ENCODE measurements at regions not wholly inside any gene's neighbourhood (a gene's known extent, or its start where the extent isn't known, plus 50 kb on each side); places are given as distances from the start of the nearest gene placed in this dataset.

- H3K4me2 ChIP-seq (ENCODE audit: insufficient read depth, low read length, poor library complexity, severe bottlenecking): no peak overlapping the region
- H3K27me3 ChIP-seq (ENCODE audit: control insufficient read depth in 3 of 3, insufficient read depth in 3 of 3, low read depth in 1 of 3, low read length in 3 of 3): no peaks in the 10 kb centered on the region
- H2BK120ac ChIP-seq (ENCODE audit: low read depth, low read length): no peak overlapping the region
- H3K79me1 ChIP-seq (ENCODE audit: low read depth, low read length): no peaks in the 10 kb centered on the region
- H3K9ac ChIP-seq (ENCODE audit: low read depth, low read length, poor library complexity): no peak overlapping the region
- H2AK5ac ChIP-seq (ENCODE audit: low read depth, low read length): no peak overlapping the region
- H3K4me3 ChIP-seq (ENCODE audit: low read length in 2 of 2): no peak overlapping the region
- H3K4ac ChIP-seq (ENCODE audit: low read length): no peak overlapping the region
- H2BK12ac ChIP-seq (ENCODE audit: low read length): no peak overlapping the region
- H4K91ac ChIP-seq (ENCODE audit: low read depth, low read length, poor library complexity): no peak overlapping the region
- no peak overlapping the region for H2AFZ ChIP-seq (ENCODE audit: low read length)
- H3K23ac ChIP-seq (ENCODE audit: low read depth, low read length, poor library complexity): no peak overlapping the region
- no peaks in the 10 kb centered on the region for H3K4me1 ChIP-seq (ENCODE audit: control insufficient read depth in 2 of 2, insufficient read depth in 1 of 2, low read depth in 1 of 2, low read length in 2 of 2)
- H3K9me3 ChIP-seq (replicated peaks in 1 of 2; ENCODE audit: control insufficient read depth in 2 of 2, insufficient read depth in 1 of 2, low read depth in 1 of 2, low read length in 2 of 2): no peaks in the 10 kb centered on the region
- H3K27ac ChIP-seq (replicated peaks; ENCODE audit: low read length): no peak overlapping the region
- no peak for DNase-seq (ENCODE audit: low spot score)
- no peaks in the 10 kb centered on the region for H3K36me3 ChIP-seq (replicated peaks in 1 of 2; ENCODE audit: control insufficient read depth in 2 of 2, insufficient read depth in 2 of 2, low read length in 2 of 2)
- no peak overlapping the region for H3K14ac ChIP-seq (ENCODE audit: low read length)
- H2BK5ac ChIP-seq (ENCODE audit: low read length): no peak overlapping the region
- no peak overlapping the region for H4K8ac ChIP-seq (ENCODE audit: low read depth, low read length)
- H3K18ac ChIP-seq (ENCODE audit: low read length): no peak overlapping the region
- H2BK15ac ChIP-seq (ENCODE audit: low read length): no peak overlapping the region
These were observed 203.8 kb upstream of the CDH7 start for GRCh38 chr18:65547046-65547445.

- DNase-seq (ENCODE audit: low spot score): no peak
- no peak overlapping the region for H3K18ac ChIP-seq (ENCODE audit: low read length)
- no peak overlapping the region for H3K27ac ChIP-seq (replicated peaks; ENCODE audit: low read length)
- no peak overlapping the region for H2BK12ac ChIP-seq (ENCODE audit: low read length)
- no peaks in the 10 kb centered on the region for H3K36me3 ChIP-seq (replicated peaks in 1 of 2; ENCODE audit: control insufficient read depth in 2 of 2, insufficient read depth in 2 of 2, low read length in 2 of 2)
- no peak overlapping the region for H3K4ac ChIP-seq (ENCODE audit: low read length)
- H4K91ac ChIP-seq (ENCODE audit: low read depth, low read length, poor library complexity): no peak overlapping the region
- H3K23ac ChIP-seq (ENCODE audit: low read depth, low read length, poor library complexity): no peak overlapping the region
- no CpG with 5 or more reads among the region's 6 CpGs for WGBS, 2 donors (ENCODE audit: extremely low coverage in 2 of 2, insufficient read length in 2 of 2, insufficient replicate concordance in 1 of 2)
- no peaks in the 10 kb centered on the region for H3K79me1 ChIP-seq (ENCODE audit: low read depth, low read length)
- no peaks in the 10 kb centered on the region for H3K9me3 ChIP-seq (replicated peaks in 1 of 2; ENCODE audit: control insufficient read depth in 2 of 2, insufficient read depth in 1 of 2, low read depth in 1 of 2, low read length in 2 of 2)
- H2BK15ac ChIP-seq (ENCODE audit: low read length): no peak overlapping the region
- H3K4me3 ChIP-seq (ENCODE audit: low read length in 2 of 2): no peak overlapping the region
- no peak overlapping the region for H4K8ac ChIP-seq (ENCODE audit: low read depth, low read length)
- H2BK120ac ChIP-seq (ENCODE audit: low read depth, low read length): no peak overlapping the region
- H3K4me2 ChIP-seq (ENCODE audit: insufficient read depth, low read length, poor library complexity, severe bottlenecking): no peak overlapping the region
- no peak overlapping the region for H2AK5ac ChIP-seq (ENCODE audit: low read depth, low read length)
- no peak overlapping the region for H3K9ac ChIP-seq (ENCODE audit: low read depth, low read length, poor library complexity)
- no peak overlapping the region for H2BK5ac ChIP-seq (ENCODE audit: low read length)
- no peaks in the 10 kb centered on the region for H3K4me1 ChIP-seq (ENCODE audit: control insufficient read depth in 2 of 2, insufficient read depth in 1 of 2, low read depth in 1 of 2, low read length in 2 of 2)
- no peak overlapping the region for H2AFZ ChIP-seq (ENCODE audit: low read length)
- no peaks in the 10 kb centered on the region for H3K27me3 ChIP-seq (ENCODE audit: control insufficient read depth in 3 of 3, insufficient read depth in 3 of 3, low read depth in 1 of 3, low read length in 3 of 3)
- no peak overlapping the region for H3K14ac ChIP-seq (ENCODE audit: low read length)
These were observed 206.1 kb upstream of the CDH7 start for GRCh38 chr18:65544701-65545100.

GRCh38 chr18:65527879-65528633 lies 222.8 kb upstream of the CDH7 start:
- Histone ChIP-seq H3K23ac (ENCODE audit: low read depth, low read length, poor library complexity) (no peak overlapping the region), H3K27me3 (ENCODE audit: control insufficient read depth in 3 of 3, insufficient read depth in 3 of 3, low read depth in 1 of 3, low read length in 3 of 3) (no peaks in the 10 kb centered on the region), H3K18ac (ENCODE audit: low read length) (no peak overlapping the region), H4K8ac (ENCODE audit: low read depth, low read length) (no peak overlapping the region), H2AFZ (ENCODE audit: low read length) (no peak overlapping the region), H2BK120ac (ENCODE audit: low read depth, low read length) (no peak overlapping the region), H3K36me3 (replicated peaks in 1 of 2; ENCODE audit: control insufficient read depth in 2 of 2, insufficient read depth in 2 of 2, low read length in 2 of 2) (no peaks in the 10 kb centered on the region), H2AK5ac (ENCODE audit: low read depth, low read length) (no peak overlapping the region), H3K4me3 (ENCODE audit: low read length in 2 of 2) (no peak overlapping the region), H3K9me3 (replicated peaks in 1 of 2; ENCODE audit: control insufficient read depth in 2 of 2, insufficient read depth in 1 of 2, low read depth in 1 of 2, low read length in 2 of 2) (no peaks in the 10 kb centered on the region), H2BK5ac (ENCODE audit: low read length) (no peak overlapping the region), H2BK15ac (ENCODE audit: low read length) (no peak overlapping the region), H3K4me2 (ENCODE audit: insufficient read depth, low read length, poor library complexity, severe bottlenecking) (no peak overlapping the region), H3K14ac (ENCODE audit: low read length) (no peak overlapping the region), H4K91ac (ENCODE audit: low read depth, low read length, poor library complexity) (no peak overlapping the region), H3K9ac (ENCODE audit: low read depth, low read length, poor library complexity) (no peak overlapping the region), H3K79me1 (ENCODE audit: low read depth, low read length) (no peaks in the 10 kb centered on the region), H2BK12ac (ENCODE audit: low read length) (no peak overlapping the region), H3K27ac (replicated peaks; ENCODE audit: low read length) (no peak overlapping the region), H3K4me1 (ENCODE audit: control insufficient read depth in 2 of 2, insufficient read depth in 1 of 2, low read depth in 1 of 2, low read length in 2 of 2) (no peaks in the 10 kb centered on the region), H3K4ac (ENCODE audit: low read length) (no peak overlapping the region)
- DNase-seq (ENCODE audit: low spot score): no peak
- WGBS, 2 donors (ENCODE audit: extremely low coverage in 2 of 2, insufficient read length in 2 of 2, insufficient replicate concordance in 1 of 2): no CpG with 5 or more reads among the region's 4 CpGs

GRCh38 chr18:65526099-65526498 lies 224.7 kb upstream of the CDH7 start:
- Histone ChIP-seq H3K23ac (ENCODE audit: low read depth, low read length, poor library complexity) (no peak overlapping the region), H3K4me3 (ENCODE audit: low read length in 2 of 2) (no peak overlapping the region), H2AK5ac (ENCODE audit: low read depth, low read length) (no peak overlapping the region), H2BK5ac (ENCODE audit: low read length) (no peak overlapping the region), H3K4me2 (ENCODE audit: insufficient read depth, low read length, poor library complexity, severe bottlenecking) (no peak overlapping the region), H3K4ac (ENCODE audit: low read length) (no peak overlapping the region), H3K79me1 (ENCODE audit: low read depth, low read length) (peaks cover 2% of the 10 kb centered on the region), H4K91ac (ENCODE audit: low read depth, low read length, poor library complexity) (no peak overlapping the region), H4K8ac (ENCODE audit: low read depth, low read length) (no peak overlapping the region), H2AFZ (ENCODE audit: low read length) (no peak overlapping the region), H3K9ac (ENCODE audit: low read depth, low read length, poor library complexity) (no peak overlapping the region), H3K36me3 (replicated peaks in 1 of 2; ENCODE audit: control insufficient read depth in 2 of 2, insufficient read depth in 2 of 2, low read length in 2 of 2) (no peaks in the 10 kb centered on the region), H3K4me1 (ENCODE audit: control insufficient read depth in 2 of 2, insufficient read depth in 1 of 2, low read depth in 1 of 2, low read length in 2 of 2) (no peaks in the 10 kb centered on the region), H3K9me3 (replicated peaks in 1 of 2; ENCODE audit: control insufficient read depth in 2 of 2, insufficient read depth in 1 of 2, low read depth in 1 of 2, low read length in 2 of 2) (no peaks in the 10 kb centered on the region), H3K18ac (ENCODE audit: low read length) (no peak overlapping the region), H3K14ac (ENCODE audit: low read length) (no peak overlapping the region), H2BK12ac (ENCODE audit: low read length) (no peak overlapping the region), H3K27me3 (ENCODE audit: control insufficient read depth in 3 of 3, insufficient read depth in 3 of 3, low read depth in 1 of 3, low read length in 3 of 3) (no peaks in the 10 kb centered on the region), H2BK120ac (ENCODE audit: low read depth, low read length) (no peak overlapping the region), H2BK15ac (ENCODE audit: low read length) (no peak overlapping the region), H3K27ac (replicated peaks; ENCODE audit: low read length) (no peak overlapping the region)
- no peak for DNase-seq (ENCODE audit: low spot score)
- no CpG with 5 or more reads among the region's 1 CpG for WGBS, 2 donors (ENCODE audit: extremely low coverage in 2 of 2, insufficient read length in 2 of 2, insufficient replicate concordance in 1 of 2)
